Pancreas (tissue), 10 donors: ENCODE measurements at regions not wholly inside any gene's neighbourhood (a gene's known extent, or its start where the extent isn't known, plus 50 kb on each side); places are given as distances from the start of the nearest gene placed in this dataset.

Source experiments
- ATAC-seq, 4 donors: fragments of 200-7000 bp; cut with Tn5 transposase; one replicate each; pipeline versions ENCODE4 v1.8.0 to v1.9.1; 2020; ENCODE audit warnings: mild to moderate bottlenecking in 4 of 4, moderate library complexity in 4 of 4
- DNase-seq, 6 donors: peaks; one replicate each; pipeline ENCODE4 v3.0.0-alpha.2; 2020
- FAIRE-seq: peaks from 2 replicates; lab custom pipeline; 2012; peaks lifted over from hg19 to GRCh38; lab: Jason Lieb, UNC
- H3K27ac ChIP-seq, 4 donors: fragments of 200-600 bp; sonication (generic); 1 replicate in 3 of 4; 2 replicates in 1 of 4; pipeline versions ENCODE4 v1.5.0 to v1.8.0; 2020
- H3K27me3 ChIP-seq, 4 donors: fragments of 200-600 bp; one replicate each; pipeline ENCODE4 v1.8.0; 2021
- H3K36me3 ChIP-seq, 3 donors: fragments of 200-600 bp; sonication (generic) in 1 of 3; one replicate each; pipeline versions ENCODE4 v1.5.0 to v1.8.0; 2020 to 2021
- H3K4me1 ChIP-seq, 3 donors: fragments of 200-600 bp; one replicate each; pipeline ENCODE4 v1.8.0; 2021
- H3K4me3 ChIP-seq, 4 donors: fragments of 200-600 bp; sonication (generic) in 2 of 4; one replicate each; pipeline versions ENCODE4 v1.5.0 to v1.8.0; 2020 to 2021
- H3K9me3 ChIP-seq, 4 donors: fragments of 200-600 bp; one replicate each; pipeline ENCODE4 v1.8.0; 2021
- WGBS, 2 donors: extraction: QIAGEN DNeasy Blood & Tissue Kit; methylation state at CpG; one replicate each; pipeline ENCODE4 v1.1.7; 2013; 5-methylcytosine and 5-hydroxymethylcytosine counted together
- intact Hi-C, 3 donors: fragments of 100-400 bp; cut with DNase I; formaldehyde crosslinking; loops; one replicate each; pipeline versions ENCODE4 v1.11.1 to v1.14.2; 2022
- TF ChIP-seq, protein P1 (sequence below), 4 donors: fragments of 200-600 bp; sonication (generic) in 3 of 4; IDR thresholded peaks; one replicate each; pipeline versions ENCODE4 v1.5.0 to v1.8.0; 2021; ENCODE audit warnings: antibody characterized with exemption in 4 of 4
- donor health status: healthy with polysubstance abuse.
- donor health status: DM: no; HTN: no; CAD: no; lungs with moderate emphysema.
- donor health status: DM: no; HTN: no; CAD: no.
- donor health status: control.
- donor health status: control.
- donor health status: Bipolar disorder and iron deficiency.
- donor health status: DM: yes; HTN: yes; CAD: no.
- donor health status: DM: no; HTN: no; CAD: no.
- donor health status: DM: no; HTN: no; CAD: no.
- donor health status: DM: yes; HTN: yes; CAD: no.

DNA sequence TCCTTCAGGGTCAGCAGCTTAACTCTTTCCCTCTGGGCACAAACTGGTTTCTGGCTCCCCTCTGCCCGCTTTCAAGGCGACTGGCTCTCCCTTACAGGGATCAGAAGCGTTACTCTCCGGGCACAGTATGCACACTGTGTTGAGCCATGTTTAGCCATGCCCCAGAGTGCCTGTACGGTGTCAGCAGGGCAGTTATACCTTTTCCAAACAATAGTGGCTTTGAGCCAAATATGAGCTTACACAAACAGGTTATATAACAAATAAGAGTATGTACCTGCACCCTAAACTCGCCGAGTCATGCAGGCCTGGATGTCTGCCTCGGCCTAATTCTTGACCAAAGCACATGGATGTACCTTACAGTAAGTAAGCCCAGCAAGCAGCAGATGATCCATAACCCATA lies 175.6 kb upstream of the ANKRD28 start:
- Histone ChIP-seq H3K4me3 (no peak overlapping the region), H3K27ac (no peak overlapping the region), H3K9me3 (no peaks in the 10 kb centered on the region), H3K36me3 (no peaks in the 10 kb centered on the region), H3K27me3 (no peaks in the 10 kb centered on the region), H3K4me1 (no peaks in the 10 kb centered on the region)
- 89 to 91% methylated on average over 8 of the region's 8 CpGs for WGBS, 2 donors
- FAIRE-seq (no peak), DNase-seq (no peak), ATAC-seq (no peak)
- intact Hi-C loops: no loop called here
- TF ChIP-seq, protein P1, sequence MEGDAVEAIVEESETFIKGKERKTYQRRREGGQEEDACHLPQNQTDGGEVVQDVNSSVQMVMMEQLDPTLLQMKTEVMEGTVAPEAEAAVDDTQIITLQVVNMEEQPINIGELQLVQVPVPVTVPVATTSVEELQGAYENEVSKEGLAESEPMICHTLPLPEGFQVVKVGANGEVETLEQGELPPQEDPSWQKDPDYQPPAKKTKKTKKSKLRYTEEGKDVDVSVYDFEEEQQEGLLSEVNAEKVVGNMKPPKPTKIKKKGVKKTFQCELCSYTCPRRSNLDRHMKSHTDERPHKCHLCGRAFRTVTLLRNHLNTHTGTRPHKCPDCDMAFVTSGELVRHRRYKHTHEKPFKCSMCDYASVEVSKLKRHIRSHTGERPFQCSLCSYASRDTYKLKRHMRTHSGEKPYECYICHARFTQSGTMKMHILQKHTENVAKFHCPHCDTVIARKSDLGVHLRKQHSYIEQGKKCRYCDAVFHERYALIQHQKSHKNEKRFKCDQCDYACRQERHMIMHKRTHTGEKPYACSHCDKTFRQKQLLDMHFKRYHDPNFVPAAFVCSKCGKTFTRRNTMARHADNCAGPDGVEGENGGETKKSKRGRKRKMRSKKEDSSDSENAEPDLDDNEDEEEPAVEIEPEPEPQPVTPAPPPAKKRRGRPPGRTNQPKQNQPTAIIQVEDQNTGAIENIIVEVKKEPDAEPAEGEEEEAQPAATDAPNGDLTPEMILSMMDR (IDR thresholded peaks at IDR 0.05): no peak

DNA sequence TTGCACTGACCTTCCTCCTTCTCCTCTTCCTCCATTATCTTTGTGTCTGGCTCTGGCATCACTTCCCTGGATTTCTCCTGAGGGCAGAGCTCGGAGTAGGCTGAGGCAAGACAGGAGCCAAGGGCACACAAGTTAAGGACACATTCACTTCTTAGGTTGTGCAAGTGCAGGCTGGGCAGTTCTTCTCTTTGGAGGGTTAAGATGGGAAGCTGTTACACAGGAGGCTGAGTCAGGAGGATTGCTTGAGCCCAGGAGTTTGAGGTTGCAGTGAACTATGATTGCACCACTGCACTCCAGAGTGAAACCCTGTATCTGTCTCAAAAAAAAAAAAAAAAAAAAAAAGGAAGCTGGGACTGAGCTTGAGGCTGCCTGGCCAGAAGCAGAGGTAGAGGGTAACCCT lies 176.2 kb upstream of the ANKRD28 start:
- intact Hi-C loops: no loop called here
- H3K4me3 ChIP-seq: no peak overlapping the region
- no peaks in the 10 kb centered on the region for H3K27me3 ChIP-seq
- DNase-seq (no peak), FAIRE-seq (no peak), ATAC-seq (no peak)
- no peaks in the 10 kb centered on the region for H3K36me3 ChIP-seq
- no peak overlapping the region for H3K27ac ChIP-seq
- H3K4me1 ChIP-seq: no peaks in the 10 kb centered on the region
- TF ChIP-seq, protein P1 (IDR thresholded peaks at IDR 0.05): no peak
- WGBS, 2 donors: 85 to 100% methylated on average over 1 of the region's 1 CpG
- H3K9me3 ChIP-seq: no peaks in the 10 kb centered on the region

DNA sequence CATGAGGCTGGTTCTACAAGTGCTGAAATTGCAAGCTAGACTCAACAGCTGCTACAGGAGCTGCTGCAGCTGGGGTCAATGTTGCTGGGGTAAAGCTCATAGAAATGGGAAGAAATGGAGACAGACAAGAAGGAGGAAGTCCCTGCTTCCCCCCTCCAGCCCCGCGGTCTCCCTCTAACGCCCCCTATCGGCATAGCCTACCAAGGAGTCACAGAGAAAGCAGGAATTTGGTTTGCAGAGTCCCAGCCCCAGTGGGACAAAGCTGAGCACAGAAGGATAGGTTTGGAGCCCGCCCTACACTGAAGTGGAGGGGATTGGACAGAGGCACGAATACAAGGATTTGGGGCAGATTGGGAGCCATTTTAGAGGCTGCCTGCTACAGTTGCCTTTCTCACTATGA lies 176.9 kb upstream of the ANKRD28 start:
- Histone ChIP-seq H3K27ac (no peak overlapping the region), H3K4me3 (no peak overlapping the region), H3K9me3 (no peaks in the 10 kb centered on the region), H3K27me3 (no peaks in the 10 kb centered on the region), H3K36me3 (no peaks in the 10 kb centered on the region), H3K4me1 (no peaks in the 10 kb centered on the region)
- intact Hi-C loops: no loop called here
- TF ChIP-seq, protein P1 (IDR thresholded peaks at IDR 0.05): no peak
- DNase-seq (no peak), ATAC-seq (no peak), FAIRE-seq (no peak)
- 20% methylated on average over 6 of the region's 6 CpGs for WGBS, 2 donors

DNA sequence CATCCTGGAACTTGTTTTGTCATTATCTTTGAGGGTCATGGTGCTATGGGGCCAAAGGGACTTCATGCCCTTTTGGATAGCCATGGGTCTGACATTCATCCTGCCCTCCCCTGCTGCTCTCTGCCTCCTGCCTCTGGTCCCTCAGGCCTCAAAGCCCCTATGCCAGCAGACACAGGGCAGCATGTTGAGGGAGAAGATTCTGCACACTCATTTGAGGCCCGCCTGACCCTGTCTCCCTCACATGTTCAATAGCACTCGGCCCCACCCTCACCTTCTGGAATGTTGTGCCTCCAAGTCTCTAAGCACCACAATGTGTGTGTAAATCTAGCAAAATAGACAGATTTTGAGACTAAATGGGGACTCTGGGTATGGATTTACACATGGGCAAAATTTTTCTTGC lies 178.7 kb upstream of the ANKRD28 start:
- no peaks in the 10 kb centered on the region for H3K27me3 ChIP-seq
- no peak overlapping the region for H3K4me3 ChIP-seq
- FAIRE-seq: no peak
- DNase-seq: no peak
- no peaks in the 10 kb centered on the region for H3K36me3 ChIP-seq
- H3K4me1 ChIP-seq: no peaks in the 10 kb centered on the region
- ATAC-seq: no peak
- TF ChIP-seq, protein P1 (IDR thresholded peaks at IDR 0.05): no peak
- 48 to 73% methylated on average over 2 of the region's 2 CpGs for WGBS, 2 donors
- H3K27ac ChIP-seq: no peak overlapping the region
- no peaks in the 10 kb centered on the region for H3K9me3 ChIP-seq
- intact Hi-C loops: no loop called here

DNA sequence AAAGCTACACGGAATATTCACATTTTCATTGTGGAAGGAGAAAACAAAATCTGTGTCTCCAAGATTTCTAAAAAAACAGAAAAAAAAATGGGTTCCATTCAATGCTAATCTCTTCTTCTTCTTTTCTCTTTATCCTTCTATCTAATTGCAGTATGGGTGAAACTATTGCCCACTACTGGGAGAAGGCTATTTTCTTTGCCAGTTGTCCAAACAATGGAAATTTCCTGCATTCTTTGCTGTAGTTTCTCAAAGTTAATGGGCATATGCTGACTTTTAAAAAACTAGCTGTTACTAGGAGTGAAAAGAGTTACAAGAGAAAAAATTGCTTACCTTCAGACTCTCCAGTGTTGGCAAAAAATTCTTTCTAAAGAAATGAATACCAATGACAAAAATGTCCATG lies 179.3 kb upstream of the ANKRD28 start:
- intact Hi-C loops: no loop called here
- Histone ChIP-seq H3K27ac (no peak overlapping the region), H3K27me3 (no peaks in the 10 kb centered on the region), H3K4me3 (no peak overlapping the region), H3K4me1 (no peaks in the 10 kb centered on the region), H3K36me3 (no peaks in the 10 kb centered on the region), H3K9me3 (no peaks in the 10 kb centered on the region)
- FAIRE-seq (no peak), ATAC-seq (no peak), DNase-seq (no peak)
- TF ChIP-seq, protein P1 (IDR thresholded peaks at IDR 0.05): no peak
- 80 to 90% methylated on average over 1 of the region's 1 CpG for WGBS, 2 donors
